IPS-18c (cell line): ENCODE measurements at regions not wholly inside any gene's neighbourhood (a gene's known extent, or its start where the extent isn't known, plus 50 kb on each side); places are given as distances from the start of the nearest gene placed in this dataset.

ENCODE experiments used
- H3K4me3 ChIP-seq: 2 replicates; pipeline ENCODE4 v1.7.0; 2013; ENCODE audit warnings: low read depth, mild to moderate bottlenecking, low read length, moderate library complexity; ENCODE audit not compliant: insufficient read depth
- H3K9me3 ChIP-seq: one replicate; pipeline ENCODE4 v1.6.1; 2013; ENCODE audit warnings: mild to moderate bottlenecking, low read length, moderate library complexity; ENCODE audit not compliant: control insufficient read depth, insufficient read depth

- no peaks in the 10 kb centered on the region for H3K9me3 ChIP-seq
- H3K4me3 ChIP-seq, result no peak overlapping the region
Measured at GRCh38 chr20:12152996-12153395, 235.3 kb downstream of the BTBD3 start.

GRCh38 chr20:12153628-12154027 is 235.9 kb downstream of the BTBD3 start:
- no peaks in the 10 kb centered on the region for H3K9me3 ChIP-seq

GRCh38 chr20:12156252-12156651 is 238.6 kb downstream of the BTBD3 start:
- Histone ChIP-seq H3K9me3 (no peaks in the 10 kb centered on the region), H3K4me3 (no peak overlapping the region)

More at GRCh38 chr20:12153628-12154027, 235.9 kb downstream of the BTBD3 start:
- H3K4me3 ChIP-seq, result no peak overlapping the region

GRCh38 chr20:12159261-12159660 is 241.6 kb downstream of the BTBD3 start:
- H3K9me3 ChIP-seq, result no peaks in the 10 kb centered on the region

GRCh38 chr20:12161734-12162133 is 244.0 kb downstream of the BTBD3 start:
- no peaks in the 10 kb centered on the region for H3K9me3 ChIP-seq
- no peak overlapping the region for H3K4me3 ChIP-seq

More at GRCh38 chr20:12159261-12159660, 241.6 kb downstream of the BTBD3 start:
- H3K4me3 ChIP-seq, result no peak overlapping the region

- H3K4me3 ChIP-seq, result no peak overlapping the region
- no peaks in the 10 kb centered on the region for H3K9me3 ChIP-seq
Measured at GRCh38 chr20:12166053-12166717, 248.5 kb downstream of the BTBD3 start.

- H3K9me3 ChIP-seq, result no peaks in the 10 kb centered on the region
Measured at GRCh38 chr20:12170406-12170805, 252.7 kb downstream of the BTBD3 start.

GRCh38 chr20:12171923-12172524 is 254.3 kb downstream of the BTBD3 start:
- Histone ChIP-seq H3K4me3 (no peak overlapping the region), H3K9me3 (no peaks in the 10 kb centered on the region)

More at GRCh38 chr20:12170406-12170805, 252.7 kb downstream of the BTBD3 start:
- no peak overlapping the region for H3K4me3 ChIP-seq

GRCh38 chr20:12173347-12174012 is 255.8 kb downstream of the BTBD3 start:
- H3K9me3 ChIP-seq, result no peaks in the 10 kb centered on the region
- no peak overlapping the region for H3K4me3 ChIP-seq

GRCh38 chr20:12175538-12175937 is 257.8 kb downstream of the BTBD3 start:
- Histone ChIP-seq H3K9me3 (no peaks in the 10 kb centered on the region), H3K4me3 (no peak overlapping the region)

- H3K9me3 ChIP-seq, result no peaks in the 10 kb centered on the region
Measured at GRCh38 chr20:12177657-12178293, 260.1 kb downstream of the BTBD3 start.

GRCh38 chr20:12179692-12180091 is 262.0 kb downstream of the BTBD3 start:
- Histone ChIP-seq H3K9me3 (no peaks in the 10 kb centered on the region), H3K4me3 (no peak overlapping the region)

More at GRCh38 chr20:12177657-12178293, 260.1 kb downstream of the BTBD3 start:
- no peak overlapping the region for H3K4me3 ChIP-seq

- Histone ChIP-seq H3K9me3 (no peaks in the 10 kb centered on the region), H3K4me3 (no peak overlapping the region)
Measured at GRCh38 chr20:12180107-12180661, 262.5 kb downstream of the BTBD3 start.

- H3K9me3 ChIP-seq, result no peaks in the 10 kb centered on the region
- H3K4me3 ChIP-seq, result no peak overlapping the region
Measured at GRCh38 chr20:12198281-12198680, 280.6 kb downstream of the BTBD3 start.

GRCh38 chr20:12199703-12200102 is 282.0 kb downstream of the BTBD3 start:
- Histone ChIP-seq H3K4me3 (no peak overlapping the region), H3K9me3 (no peaks in the 10 kb centered on the region)

- Histone ChIP-seq H3K4me3 (no peak overlapping the region), H3K9me3 (no peaks in the 10 kb centered on the region)
Measured at GRCh38 chr20:12201289-12201991, 283.7 kb downstream of the BTBD3 start.

GRCh38 chr20:12203399-12203798 is 285.7 kb downstream of the BTBD3 start:
- H3K4me3 ChIP-seq, result no peak overlapping the region

More at GRCh38 chr20:12203399-12203798, 285.7 kb downstream of the BTBD3 start:
- H3K9me3 ChIP-seq, result no peaks in the 10 kb centered on the region
